ENCODE measurements at regions not wholly inside any gene's neighbourhood (a gene's known extent, or its start where the extent isn't known, plus 50 kb on each side); places are given as distances from the start of the nearest gene placed in this dataset.

GRCh38 chr22:49312601-49313000 lies 515.1 kb downstream of the BRD1 start:
- no peak for DNase-seq

GRCh38 chr22:49310354-49310753 lies 517.3 kb downstream of the BRD1 start:
- DNase-seq: no peak

- no peak for DNase-seq
Measured at GRCh38 chr22:49308300-49308699, 519.4 kb downstream of the BRD1 start.

- no peak for DNase-seq
Measured at GRCh38 chr22:49307870-49308269, 519.8 kb downstream of the BRD1 start.

GRCh38 chr22:49307481-49307830 lies 520.2 kb downstream of the BRD1 start:
- DNase-seq: no peak

GRCh38 chr22:49306632-49307480 lies 520.8 kb downstream of the BRD1 start:
- DNase-seq: no peak

- DNase-seq: no peak
Measured at GRCh38 chr22:49305966-49306631, 521.6 kb downstream of the BRD1 start.

- DNase-seq: peak in 50 of 56 donors; percentile 7 to 82 (median 45)
Measured at GRCh38 chr22:49305214-49305965, 522.3 kb downstream of the BRD1 start.

- no peak for DNase-seq
Measured at GRCh38 chr22:49303781-49304461, 523.8 kb downstream of the BRD1 start.

- no peak for DNase-seq
Measured at GRCh38 chr22:49303061-49303735, 524.5 kb downstream of the BRD1 start.

GRCh38 chr22:49302530-49302929 lies 525.1 kb downstream of the BRD1 start:
- no peak for DNase-seq

GRCh38 chr22:49302150-49302460 lies 525.6 kb downstream of the BRD1 start:
- no peak for DNase-seq

- no peak for DNase-seq
Measured at GRCh38 chr22:49301398-49302149, 526.1 kb downstream of the BRD1 start.

- no peak for DNase-seq
Measured at GRCh38 chr22:49300951-49301397, 526.7 kb downstream of the BRD1 start.

GRCh38 chr22:49300241-49300640 lies 527.4 kb downstream of the BRD1 start:
- no peak for DNase-seq

GRCh38 chr22:49299821-49300231 lies 527.8 kb downstream of the BRD1 start:
- DNase-seq: no peak

- DNase-seq: no peak
Measured at GRCh38 chr22:49298834-49299750, 528.6 kb downstream of the BRD1 start.

- DNase-seq: no peak
Measured at GRCh38 chr22:49297871-49298721, 529.6 kb downstream of the BRD1 start.

Data from amygdala (tissue), 56 donors.